ENCODE measurements at regions not wholly inside any gene's neighbourhood (a gene's known extent, or its start where the extent isn't known, plus 50 kb on each side); places are given as distances from the start of the nearest gene placed in this dataset.

DNA sequence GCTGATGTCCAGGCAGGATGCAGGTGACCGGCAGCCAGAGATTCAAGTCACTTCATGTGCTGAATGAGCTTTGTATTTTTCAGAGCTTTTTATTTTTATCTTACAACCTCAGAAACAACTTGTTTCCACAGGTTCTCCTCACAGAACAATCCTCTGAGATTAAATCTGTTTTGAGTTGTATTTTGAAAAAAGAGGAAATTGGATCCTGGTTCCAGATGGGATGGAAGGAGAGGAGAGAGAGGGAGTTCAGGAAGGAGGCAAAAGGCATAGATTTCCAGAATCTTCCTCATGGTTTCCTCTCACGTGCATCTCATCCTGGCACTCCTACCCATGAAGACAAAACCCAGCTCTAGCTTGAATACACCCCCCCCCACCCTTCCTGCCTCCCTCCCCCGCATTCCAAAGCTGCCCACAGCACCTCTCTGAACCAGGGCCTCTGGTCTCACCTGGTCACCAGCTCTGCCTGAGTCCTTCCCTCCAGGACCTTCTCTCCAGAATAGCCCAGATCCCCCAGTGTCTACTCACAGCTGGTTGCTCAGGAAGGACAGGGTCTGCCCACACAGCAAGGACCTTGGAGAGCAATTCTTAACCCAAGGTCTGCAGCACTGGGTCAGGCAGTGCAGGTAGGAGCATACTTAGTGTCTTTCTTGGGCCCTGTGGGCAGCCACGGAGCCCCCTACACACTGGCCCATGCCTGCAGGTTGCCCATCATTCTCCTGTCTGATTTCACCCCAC is 104.7 kb downstream of the ZFP36L2 start:
- CTCF ChIA-PET, result no interaction called here
- RAD21 ChIA-PET (ENCODE audit: low non-redundant PET in 1 of 2, low total read pairs in 2 of 2, uncharacterized antibody in 2 of 2, unreplicated experiment in 2 of 2), result no interaction called here

DNA sequence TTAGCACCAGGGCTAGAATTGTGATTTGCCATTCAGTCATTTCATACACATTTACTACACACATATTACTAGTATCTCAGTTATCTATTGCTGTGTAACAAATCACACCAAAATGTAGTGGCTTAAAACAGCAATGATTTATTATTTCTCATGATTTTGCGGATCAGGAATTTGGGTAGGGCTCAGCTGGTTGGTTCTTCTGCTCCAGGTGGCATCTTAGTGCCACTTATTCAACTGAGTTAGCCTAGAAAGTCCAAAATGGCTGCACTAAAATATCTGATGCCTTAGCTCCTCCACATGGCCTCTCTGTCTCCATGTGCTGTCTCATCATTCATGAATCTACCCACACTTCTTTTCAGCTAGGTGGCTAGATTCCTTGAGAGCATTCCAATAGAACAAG is 107.1 kb downstream of the ZFP36L2 start:
- no peak for ATAC-seq
- BruUV-seq (replicated peaks), result no TSS peak
- Histone ChIP-seq H3K9me2 (ENCODE audit: insufficient read depth) (no peaks in the 10 kb centered on the region), H3K4me1 (ENCODE audit: control insufficient read depth in 1 of 2, insufficient read depth in 2 of 2, low read length in 2 of 2) (peaks cover 0 to 5% of the 10 kb centered on the region in 2 experiments; a peak in 1 of 4 replicates), H3K9me3 (ENCODE audit: control insufficient read depth in 1 of 2, insufficient read depth in 1 of 2, low read depth in 1 of 2, low read length in 2 of 2) (no peaks in the 10 kb centered on the region), H3K4me3 (replicated peaks in 1 of 2; ENCODE audit: low read depth in 1 of 2, low read length in 2 of 2) (no peak overlapping the region), H4K20me1 (ENCODE audit: insufficient read depth) (no peaks in the 10 kb centered on the region), H3K9ac (ENCODE audit: low read length) (no peak overlapping the region), H3K27ac (ENCODE audit: low read depth, low read length) (no peak overlapping the region), H3K4me2 (ENCODE audit: low read length) (no peak overlapping the region), H3K36me3 (ENCODE audit: control insufficient read depth in 1 of 2, insufficient read depth in 2 of 2, low read length in 2 of 2) (no peaks in the 10 kb centered on the region), H2AFZ (ENCODE audit: low read depth, low read length, poor library complexity, severe bottlenecking) (no peak overlapping the region), H3K79me2 (ENCODE audit: insufficient read depth, low read length) (no peaks in the 10 kb centered on the region), H3K27me3 (ENCODE audit: insufficient read depth, low read length) (no peaks in the 10 kb centered on the region)
- RAD21 ChIA-PET (ENCODE audit: low non-redundant PET in 1 of 2, low total read pairs in 2 of 2, uncharacterized antibody in 2 of 2, unreplicated experiment in 2 of 2), result no interaction called here
- DNase-seq (ENCODE audit: low read depth, low spot score), result no peak
- CTCF ChIA-PET, result no interaction called here
- POLR2A ChIA-PET, result no interaction called here
- intact Hi-C loops (cut with micrococcal nuclease), result no loop called here
- TF ChIP-seq EZH2phosphoT487 (IDR thresholded peaks at IDR 0.05; ENCODE audit: borderline replicate concordance) (no peak), RAD21 (IDR thresholded peaks at IDR 0.05; ENCODE audit: low read depth) (no peak), SIN3A (IDR thresholded peaks at IDR 0.05; ENCODE audit: low read depth) (no peak), JUND (IDR thresholded peaks at IDR 0.05) (no peak), CBX3 (IDR thresholded peaks at IDR 0.05; ENCODE audit: low read depth) (no peak), YY1 (IDR thresholded peaks at IDR 0.05; ENCODE audit: extremely low read depth, insufficient replicate concordance, low read depth, low read length) (no peak), ZNF274 (IDR thresholded peaks at IDR 0.05; ENCODE audit: low read depth, low read length) (no peak), SRF (IDR thresholded peaks at IDR 0.05; ENCODE audit: low read depth) (no peak), ELF1 (IDR thresholded peaks at IDR 0.05; ENCODE audit: borderline replicate concordance, low read depth) (no peak), POLR2AphosphoS5 (IDR thresholded peaks at IDR 0.05; ENCODE audit: low read depth, low read length) (no peak), CEBPB (IDR thresholded peaks at IDR 0.05; ENCODE audit: low read depth) (no peak)
- TF ChIP-seq, protein P1, sequence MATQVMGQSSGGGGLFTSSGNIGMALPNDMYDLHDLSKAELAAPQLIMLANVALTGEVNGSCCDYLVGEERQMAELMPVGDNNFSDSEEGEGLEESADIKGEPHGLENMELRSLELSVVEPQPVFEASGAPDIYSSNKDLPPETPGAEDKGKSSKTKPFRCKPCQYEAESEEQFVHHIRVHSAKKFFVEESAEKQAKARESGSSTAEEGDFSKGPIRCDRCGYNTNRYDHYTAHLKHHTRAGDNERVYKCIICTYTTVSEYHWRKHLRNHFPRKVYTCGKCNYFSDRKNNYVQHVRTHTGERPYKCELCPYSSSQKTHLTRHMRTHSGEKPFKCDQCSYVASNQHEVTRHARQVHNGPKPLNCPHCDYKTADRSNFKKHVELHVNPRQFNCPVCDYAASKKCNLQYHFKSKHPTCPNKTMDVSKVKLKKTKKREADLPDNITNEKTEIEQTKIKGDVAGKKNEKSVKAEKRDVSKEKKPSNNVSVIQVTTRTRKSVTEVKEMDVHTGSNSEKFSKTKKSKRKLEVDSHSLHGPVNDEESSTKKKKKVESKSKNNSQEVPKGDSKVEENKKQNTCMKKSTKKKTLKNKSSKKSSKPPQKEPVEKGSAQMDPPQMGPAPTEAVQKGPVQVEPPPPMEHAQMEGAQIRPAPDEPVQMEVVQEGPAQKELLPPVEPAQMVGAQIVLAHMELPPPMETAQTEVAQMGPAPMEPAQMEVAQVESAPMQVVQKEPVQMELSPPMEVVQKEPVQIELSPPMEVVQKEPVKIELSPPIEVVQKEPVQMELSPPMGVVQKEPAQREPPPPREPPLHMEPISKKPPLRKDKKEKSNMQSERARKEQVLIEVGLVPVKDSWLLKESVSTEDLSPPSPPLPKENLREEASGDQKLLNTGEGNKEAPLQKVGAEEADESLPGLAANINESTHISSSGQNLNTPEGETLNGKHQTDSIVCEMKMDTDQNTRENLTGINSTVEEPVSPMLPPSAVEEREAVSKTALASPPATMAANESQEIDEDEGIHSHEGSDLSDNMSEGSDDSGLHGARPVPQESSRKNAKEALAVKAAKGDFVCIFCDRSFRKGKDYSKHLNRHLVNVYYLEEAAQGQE (IDR thresholded peaks at IDR 0.05; ENCODE audit: low read depth), result no peak
- TF ChIP-seq, protein P2, sequence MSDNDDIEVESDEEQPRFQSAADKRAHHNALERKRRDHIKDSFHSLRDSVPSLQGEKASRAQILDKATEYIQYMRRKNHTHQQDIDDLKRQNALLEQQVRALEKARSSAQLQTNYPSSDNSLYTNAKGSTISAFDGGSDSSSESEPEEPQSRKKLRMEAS (IDR thresholded peaks at IDR 0.05), result no peak
- TF ChIP-seq, protein P3, sequence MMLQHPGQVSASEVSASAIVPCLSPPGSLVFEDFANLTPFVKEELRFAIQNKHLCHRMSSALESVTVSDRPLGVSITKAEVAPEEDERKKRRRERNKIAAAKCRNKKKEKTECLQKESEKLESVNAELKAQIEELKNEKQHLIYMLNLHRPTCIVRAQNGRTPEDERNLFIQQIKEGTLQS (IDR thresholded peaks at IDR 0.05), result no peak
- TF ChIP-seq, protein P4, sequence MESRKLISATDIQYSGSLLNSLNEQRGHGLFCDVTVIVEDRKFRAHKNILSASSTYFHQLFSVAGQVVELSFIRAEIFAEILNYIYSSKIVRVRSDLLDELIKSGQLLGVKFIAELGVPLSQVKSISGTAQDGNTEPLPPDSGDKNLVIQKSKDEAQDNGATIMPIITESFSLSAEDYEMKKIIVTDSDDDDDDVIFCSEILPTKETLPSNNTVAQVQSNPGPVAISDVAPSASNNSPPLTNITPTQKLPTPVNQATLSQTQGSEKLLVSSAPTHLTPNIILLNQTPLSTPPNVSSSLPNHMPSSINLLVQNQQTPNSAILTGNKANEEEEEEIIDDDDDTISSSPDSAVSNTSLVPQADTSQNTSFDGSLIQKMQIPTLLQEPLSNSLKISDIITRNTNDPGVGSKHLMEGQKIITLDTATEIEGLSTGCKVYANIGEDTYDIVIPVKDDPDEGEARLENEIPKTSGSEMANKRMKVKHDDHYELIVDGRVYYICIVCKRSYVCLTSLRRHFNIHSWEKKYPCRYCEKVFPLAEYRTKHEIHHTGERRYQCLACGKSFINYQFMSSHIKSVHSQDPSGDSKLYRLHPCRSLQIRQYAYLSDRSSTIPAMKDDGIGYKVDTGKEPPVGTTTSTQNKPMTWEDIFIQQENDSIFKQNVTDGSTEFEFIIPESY (IDR thresholded peaks at IDR 0.05; ENCODE audit: extremely low read depth, insufficient replicate concordance, low read length), result no peak

More for the DNA sequence above, 104.7 kb downstream of the ZFP36L2 start:
- Histone ChIP-seq H3K36me3 (ENCODE audit: control insufficient read depth in 1 of 2, insufficient read depth in 2 of 2, low read length in 2 of 2) (no peaks in the 10 kb centered on the region), H3K79me2 (ENCODE audit: insufficient read depth, low read length) (no peaks in the 10 kb centered on the region), H2AFZ (ENCODE audit: low read depth, low read length, poor library complexity, severe bottlenecking) (no peak overlapping the region), H3K27me3 (ENCODE audit: insufficient read depth, low read length) (no peaks in the 10 kb centered on the region), H3K4me2 (ENCODE audit: low read length) (no peak overlapping the region), H3K9me3 (ENCODE audit: control insufficient read depth in 1 of 2, insufficient read depth in 1 of 2, low read depth in 1 of 2, low read length in 2 of 2) (no peaks in the 10 kb centered on the region), H3K27ac (ENCODE audit: low read depth, low read length) (no peak overlapping the region), H3K9me2 (ENCODE audit: insufficient read depth) (no peaks in the 10 kb centered on the region), H4K20me1 (ENCODE audit: insufficient read depth) (no peaks in the 10 kb centered on the region), H3K4me1 (ENCODE audit: control insufficient read depth in 1 of 2, insufficient read depth in 2 of 2, low read length in 2 of 2) (no peaks in the 10 kb centered on the region), H3K4me3 (replicated peaks in 1 of 2; ENCODE audit: low read depth in 1 of 2, low read length in 2 of 2) (no peak overlapping the region), H3K9ac (ENCODE audit: low read length) (no peak overlapping the region)
- ATAC-seq, result no peak
- intact Hi-C loops (cut with micrococcal nuclease), result no loop called here
- DNase-seq (ENCODE audit: low read depth, low spot score), result no peak
- TF ChIP-seq POLR2AphosphoS5 (IDR thresholded peaks at IDR 0.05; ENCODE audit: low read depth, low read length), result no peak
- POLR2A ChIA-PET, result no interaction called here
- no TSS peak for BruUV-seq (replicated peaks)
